ENCODE measurements at regions not wholly inside any gene's neighbourhood (a gene's known extent, or its start where the extent isn't known, plus 50 kb on each side); places are given as distances from the start of the nearest gene placed in this dataset.

DNA sequence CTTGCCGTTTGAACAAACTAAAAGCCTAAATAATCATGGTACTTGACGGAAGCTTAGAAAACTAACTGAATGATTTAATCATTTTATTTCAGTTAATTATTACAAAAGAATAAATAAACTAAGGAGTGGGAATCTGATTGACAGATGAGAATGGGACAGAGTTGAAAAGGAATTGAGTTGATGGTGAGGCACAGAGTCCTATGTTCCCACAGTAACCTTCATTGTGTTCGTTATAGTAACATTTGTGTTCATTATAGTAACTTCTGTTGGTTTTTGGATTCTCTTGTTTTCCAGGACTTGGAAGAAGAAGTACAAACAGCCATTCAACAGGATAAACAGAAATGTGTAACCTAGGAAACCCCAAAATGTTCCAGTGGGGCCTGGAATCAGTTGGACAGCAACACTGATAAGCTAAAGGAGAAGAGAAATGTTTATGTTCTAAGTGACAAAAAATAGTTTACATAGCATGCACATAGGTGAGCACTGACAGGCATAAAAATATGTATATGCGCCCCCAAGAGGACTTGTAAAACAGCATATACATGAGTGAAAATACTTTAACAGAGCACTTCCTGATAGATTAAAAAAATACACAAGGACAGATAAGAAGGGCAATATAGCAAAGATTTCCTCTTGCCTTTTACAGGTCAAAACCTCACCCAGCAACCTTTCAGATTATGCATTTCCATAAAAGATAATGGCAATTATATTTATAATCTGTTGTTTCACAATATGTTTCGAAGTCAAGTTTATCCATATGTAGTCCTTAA, 218.6 kb upstream of the HTR2C start:
- no peak for DNase-seq (ENCODE audit: low read depth)
- H3K36me3 Mint-ChIP-seq (ENCODE audit: low read depth, unreplicated experiment) = no peaks in the 10 kb centered on the region

GRCh38 chrX:114372937-114373336, 210.9 kb upstream of the HTR2C start:
- Mint-ChIP-seq H3K27me3 (ENCODE audit: low read depth, unreplicated experiment) (no peaks in the 10 kb centered on the region), H3K27ac (ENCODE audit: unreplicated experiment) (no peak overlapping the region), H3K4me1 (ENCODE audit: low read depth, unreplicated experiment) (no peaks in the 10 kb centered on the region), H3K9me3 (ENCODE audit: unreplicated experiment) (no peaks in the 10 kb centered on the region), H3K36me3 (ENCODE audit: low read depth, unreplicated experiment) (no peaks in the 10 kb centered on the region), H3K4me3 (ENCODE audit: unreplicated experiment) (no peak overlapping the region)
- Histone ChIP-seq H3K4me3 (ENCODE audit: insufficient read depth, low read depth, low read length) (no peak overlapping the region), H3K4me2 (ENCODE audit: low read length) (no peak overlapping the region), H2AFZ (ENCODE audit: low read depth, low read length) (no peak overlapping the region), H3K36me3 (ENCODE audit: insufficient read depth, low read length) (no peaks in the 10 kb centered on the region), H3K79me2 (ENCODE audit: insufficient read depth, low read length) (no peaks in the 10 kb centered on the region), H3K9ac (ENCODE audit: low read length) (no peak overlapping the region), H4K20me1 (ENCODE audit: insufficient read depth, low read length) (no peaks in the 10 kb centered on the region), H3K27me3 (ENCODE audit: insufficient read depth, low read length) (no peaks in the 10 kb centered on the region), H3K4me1 (ENCODE audit: insufficient read depth, low read length) (no peaks in the 10 kb centered on the region), H3K27ac (ENCODE audit: low read depth, low read length) (no peak overlapping the region), H3K9me3 (ENCODE audit: insufficient read depth, low read depth, low read length) (no peaks in the 10 kb centered on the region)
- TF ChIP-seq, protein P1, sequence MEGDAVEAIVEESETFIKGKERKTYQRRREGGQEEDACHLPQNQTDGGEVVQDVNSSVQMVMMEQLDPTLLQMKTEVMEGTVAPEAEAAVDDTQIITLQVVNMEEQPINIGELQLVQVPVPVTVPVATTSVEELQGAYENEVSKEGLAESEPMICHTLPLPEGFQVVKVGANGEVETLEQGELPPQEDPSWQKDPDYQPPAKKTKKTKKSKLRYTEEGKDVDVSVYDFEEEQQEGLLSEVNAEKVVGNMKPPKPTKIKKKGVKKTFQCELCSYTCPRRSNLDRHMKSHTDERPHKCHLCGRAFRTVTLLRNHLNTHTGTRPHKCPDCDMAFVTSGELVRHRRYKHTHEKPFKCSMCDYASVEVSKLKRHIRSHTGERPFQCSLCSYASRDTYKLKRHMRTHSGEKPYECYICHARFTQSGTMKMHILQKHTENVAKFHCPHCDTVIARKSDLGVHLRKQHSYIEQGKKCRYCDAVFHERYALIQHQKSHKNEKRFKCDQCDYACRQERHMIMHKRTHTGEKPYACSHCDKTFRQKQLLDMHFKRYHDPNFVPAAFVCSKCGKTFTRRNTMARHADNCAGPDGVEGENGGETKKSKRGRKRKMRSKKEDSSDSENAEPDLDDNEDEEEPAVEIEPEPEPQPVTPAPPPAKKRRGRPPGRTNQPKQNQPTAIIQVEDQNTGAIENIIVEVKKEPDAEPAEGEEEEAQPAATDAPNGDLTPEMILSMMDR (IDR thresholded peaks at IDR 0.05; ENCODE audit: insufficient read depth, low read depth, low read length) = no peak
- TF ChIP-seq EZH2 (IDR thresholded peaks at IDR 0.05; ENCODE audit: insufficient read depth, low read length) = no peak
- FAIRE-seq = peak; percentile 65
- DNase-seq (ENCODE audit: low read depth) = no peak

More for the DNA sequence above, 218.6 kb upstream of the HTR2C start:
- H3K4me3 ChIP-seq (ENCODE audit: insufficient read depth, low read depth, low read length) = no peak overlapping the region
- Mint-ChIP-seq H3K4me3 (ENCODE audit: unreplicated experiment) (no peak overlapping the region), H3K27me3 (ENCODE audit: low read depth, unreplicated experiment) (no peaks in the 10 kb centered on the region), H3K4me1 (ENCODE audit: low read depth, unreplicated experiment) (no peaks in the 10 kb centered on the region), H3K9me3 (ENCODE audit: unreplicated experiment) (no peaks in the 10 kb centered on the region), H3K27ac (ENCODE audit: unreplicated experiment) (no peak overlapping the region)
- no peak overlapping the region for H2AFZ ChIP-seq (ENCODE audit: low read depth, low read length)
- no peaks in the 10 kb centered on the region for H4K20me1 ChIP-seq (ENCODE audit: insufficient read depth, low read length)
- H3K27me3 ChIP-seq (ENCODE audit: insufficient read depth, low read length) = no peaks in the 10 kb centered on the region
- H3K36me3 ChIP-seq (ENCODE audit: insufficient read depth, low read length) = no peaks in the 10 kb centered on the region
- no peak overlapping the region for H3K4me2 ChIP-seq (ENCODE audit: low read length)
- no peaks in the 10 kb centered on the region for H3K79me2 ChIP-seq (ENCODE audit: insufficient read depth, low read length)
- no peaks in the 10 kb centered on the region for H3K9me3 ChIP-seq (ENCODE audit: insufficient read depth, low read depth, low read length)
- TF ChIP-seq, protein P1 (IDR thresholded peaks at IDR 0.05; ENCODE audit: insufficient read depth, low read depth, low read length) = no peak
- TF ChIP-seq EZH2 (IDR thresholded peaks at IDR 0.05; ENCODE audit: insufficient read depth, low read length) = no peak
- no peak overlapping the region for H3K9ac ChIP-seq (ENCODE audit: low read length)
- peak; percentile 82 for FAIRE-seq
- no peak overlapping the region for H3K27ac ChIP-seq (ENCODE audit: low read depth, low read length)
- H3K4me1 ChIP-seq (ENCODE audit: insufficient read depth, low read length) = no peaks in the 10 kb centered on the region

DNA sequence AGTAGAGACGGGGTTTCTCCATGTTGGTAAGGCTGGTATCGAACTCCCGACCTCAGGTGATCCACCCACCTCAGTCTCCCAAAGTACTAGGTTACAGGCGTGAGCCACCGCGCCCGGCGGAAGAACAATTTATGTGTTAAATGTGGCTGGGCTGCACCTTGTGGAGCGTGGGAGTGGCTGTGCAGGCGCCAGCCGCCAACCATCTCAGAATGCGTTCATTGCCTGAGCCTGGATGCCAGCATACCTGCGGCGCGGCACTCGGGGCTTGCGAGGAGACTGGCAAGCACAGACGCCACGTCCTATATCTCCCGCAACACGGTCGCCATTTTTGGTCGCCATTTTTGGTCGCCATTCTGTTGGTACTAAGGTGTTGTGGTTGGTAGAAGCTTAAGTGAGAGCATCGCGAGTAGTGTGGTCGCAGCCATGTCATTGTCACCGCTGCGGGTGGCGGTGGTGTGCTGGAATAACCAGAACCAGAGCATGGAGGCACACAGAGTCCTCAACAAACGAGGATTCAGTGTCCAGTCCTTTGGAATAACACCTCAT, 193.6 kb upstream of the HTR2C start:
- H2AFZ ChIP-seq (ENCODE audit: low read depth, low read length) = no peak overlapping the region
- Mint-ChIP-seq H3K27ac (ENCODE audit: unreplicated experiment) (no peak overlapping the region), H3K9me3 (ENCODE audit: unreplicated experiment) (peaks cover 2% of the 10 kb centered on the region), H3K27me3 (ENCODE audit: low read depth, unreplicated experiment) (no peaks in the 10 kb centered on the region), H3K4me1 (ENCODE audit: low read depth, unreplicated experiment) (no peaks in the 10 kb centered on the region), H3K36me3 (ENCODE audit: low read depth, unreplicated experiment) (no peaks in the 10 kb centered on the region), H3K4me3 (ENCODE audit: unreplicated experiment) (no peak overlapping the region)
- H3K27me3 ChIP-seq (ENCODE audit: insufficient read depth, low read length) = no peaks in the 10 kb centered on the region
- H3K9me3 ChIP-seq (ENCODE audit: insufficient read depth, low read depth, low read length) = no peaks in the 10 kb centered on the region
- no peak overlapping the region for H3K4me3 ChIP-seq (ENCODE audit: insufficient read depth, low read depth, low read length)
- no peaks in the 10 kb centered on the region for H4K20me1 ChIP-seq (ENCODE audit: insufficient read depth, low read length)
- H3K27ac ChIP-seq (ENCODE audit: low read depth, low read length) = no peak overlapping the region
- no peak overlapping the region for H3K9ac ChIP-seq (ENCODE audit: low read length)
- no peaks in the 10 kb centered on the region for H3K4me1 ChIP-seq (ENCODE audit: insufficient read depth, low read length)
- no peak for TF ChIP-seq EZH2 (IDR thresholded peaks at IDR 0.05; ENCODE audit: insufficient read depth, low read length)
- TF ChIP-seq, protein P1 (IDR thresholded peaks at IDR 0.05; ENCODE audit: insufficient read depth, low read depth, low read length) = no peak
- no peak for DNase-seq (ENCODE audit: low read depth)
- peak; percentile 50 for FAIRE-seq
- H3K79me2 ChIP-seq (ENCODE audit: insufficient read depth, low read length) = no peaks in the 10 kb centered on the region
- no peak overlapping the region for H3K4me2 ChIP-seq (ENCODE audit: low read length)
- H3K36me3 ChIP-seq (ENCODE audit: insufficient read depth, low read length) = no peaks in the 10 kb centered on the region

Measured in astrocyte (in vitro differentiated cells and primary cell).